Panc1 (cell line): ENCODE measurements at regions not wholly inside any gene's neighbourhood (a gene's known extent, or its start where the extent isn't known, plus 50 kb on each side); places are given as distances from the start of the nearest gene placed in this dataset.

ENCODE experiments used
- POLR2AphosphoS5 ChIP-seq: IDR thresholded peaks from 2 replicates; pipeline ENCODE4 v1.6.1; 2012; ENCODE audit warnings: mild to moderate bottlenecking, low read depth, low read length, moderate library complexity
- TCF7L2 ChIP-seq: IDR thresholded peaks from 2 replicates; pipeline ENCODE4 v1.6.1; 2011; ENCODE audit warnings: mild to moderate bottlenecking, low read depth, low read length, inconsistent platforms
- TF ChIP-seq, protein P1 (sequence below): fragments of 450-650 bp; IDR thresholded peaks from 2 replicates; pipeline ENCODE4 v1.5.1; 2017; ENCODE audit warnings: mild to moderate bottlenecking
- TF ChIP-seq, protein P2 (sequence below), 2 experiments: IDR thresholded peaks; 2 replicates each; pipeline ENCODE4 v1.6.1; 2011 to 2012; ENCODE audit warnings: low read depth in 2 of 2, control low read depth in 1 of 2, low read length in 1 of 2, mild to moderate bottlenecking in 1 of 2, moderate library complexity in 1 of 2; ENCODE audit not compliant: insufficient read depth in 1 of 2

DNA sequence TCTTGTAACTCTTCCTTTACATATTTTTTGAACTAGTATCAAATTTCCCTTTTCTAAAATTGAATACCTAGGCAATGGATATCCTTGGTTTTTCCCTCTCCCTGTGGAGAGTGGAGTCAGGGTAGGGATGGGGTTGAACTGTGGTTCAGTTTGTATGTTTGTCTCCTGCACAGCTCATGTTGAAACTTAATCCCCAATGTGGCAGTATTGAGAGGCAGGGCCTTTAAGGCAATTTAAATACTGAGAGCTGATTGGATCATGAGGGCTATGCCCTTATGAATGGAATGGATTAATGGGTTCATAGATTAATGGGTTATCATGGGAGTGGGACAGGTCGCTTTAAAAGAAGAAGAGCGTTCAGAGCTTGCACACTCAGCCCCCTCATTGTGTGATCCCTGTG is 127.2 kb upstream of the RGS6 start:
- TF ChIP-seq POLR2AphosphoS5 (no peak), TCF7L2 (no peak)
- TF ChIP-seq, protein P1, sequence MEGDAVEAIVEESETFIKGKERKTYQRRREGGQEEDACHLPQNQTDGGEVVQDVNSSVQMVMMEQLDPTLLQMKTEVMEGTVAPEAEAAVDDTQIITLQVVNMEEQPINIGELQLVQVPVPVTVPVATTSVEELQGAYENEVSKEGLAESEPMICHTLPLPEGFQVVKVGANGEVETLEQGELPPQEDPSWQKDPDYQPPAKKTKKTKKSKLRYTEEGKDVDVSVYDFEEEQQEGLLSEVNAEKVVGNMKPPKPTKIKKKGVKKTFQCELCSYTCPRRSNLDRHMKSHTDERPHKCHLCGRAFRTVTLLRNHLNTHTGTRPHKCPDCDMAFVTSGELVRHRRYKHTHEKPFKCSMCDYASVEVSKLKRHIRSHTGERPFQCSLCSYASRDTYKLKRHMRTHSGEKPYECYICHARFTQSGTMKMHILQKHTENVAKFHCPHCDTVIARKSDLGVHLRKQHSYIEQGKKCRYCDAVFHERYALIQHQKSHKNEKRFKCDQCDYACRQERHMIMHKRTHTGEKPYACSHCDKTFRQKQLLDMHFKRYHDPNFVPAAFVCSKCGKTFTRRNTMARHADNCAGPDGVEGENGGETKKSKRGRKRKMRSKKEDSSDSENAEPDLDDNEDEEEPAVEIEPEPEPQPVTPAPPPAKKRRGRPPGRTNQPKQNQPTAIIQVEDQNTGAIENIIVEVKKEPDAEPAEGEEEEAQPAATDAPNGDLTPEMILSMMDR, result no peak
- TF ChIP-seq, protein P2, sequence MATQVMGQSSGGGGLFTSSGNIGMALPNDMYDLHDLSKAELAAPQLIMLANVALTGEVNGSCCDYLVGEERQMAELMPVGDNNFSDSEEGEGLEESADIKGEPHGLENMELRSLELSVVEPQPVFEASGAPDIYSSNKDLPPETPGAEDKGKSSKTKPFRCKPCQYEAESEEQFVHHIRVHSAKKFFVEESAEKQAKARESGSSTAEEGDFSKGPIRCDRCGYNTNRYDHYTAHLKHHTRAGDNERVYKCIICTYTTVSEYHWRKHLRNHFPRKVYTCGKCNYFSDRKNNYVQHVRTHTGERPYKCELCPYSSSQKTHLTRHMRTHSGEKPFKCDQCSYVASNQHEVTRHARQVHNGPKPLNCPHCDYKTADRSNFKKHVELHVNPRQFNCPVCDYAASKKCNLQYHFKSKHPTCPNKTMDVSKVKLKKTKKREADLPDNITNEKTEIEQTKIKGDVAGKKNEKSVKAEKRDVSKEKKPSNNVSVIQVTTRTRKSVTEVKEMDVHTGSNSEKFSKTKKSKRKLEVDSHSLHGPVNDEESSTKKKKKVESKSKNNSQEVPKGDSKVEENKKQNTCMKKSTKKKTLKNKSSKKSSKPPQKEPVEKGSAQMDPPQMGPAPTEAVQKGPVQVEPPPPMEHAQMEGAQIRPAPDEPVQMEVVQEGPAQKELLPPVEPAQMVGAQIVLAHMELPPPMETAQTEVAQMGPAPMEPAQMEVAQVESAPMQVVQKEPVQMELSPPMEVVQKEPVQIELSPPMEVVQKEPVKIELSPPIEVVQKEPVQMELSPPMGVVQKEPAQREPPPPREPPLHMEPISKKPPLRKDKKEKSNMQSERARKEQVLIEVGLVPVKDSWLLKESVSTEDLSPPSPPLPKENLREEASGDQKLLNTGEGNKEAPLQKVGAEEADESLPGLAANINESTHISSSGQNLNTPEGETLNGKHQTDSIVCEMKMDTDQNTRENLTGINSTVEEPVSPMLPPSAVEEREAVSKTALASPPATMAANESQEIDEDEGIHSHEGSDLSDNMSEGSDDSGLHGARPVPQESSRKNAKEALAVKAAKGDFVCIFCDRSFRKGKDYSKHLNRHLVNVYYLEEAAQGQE (IDR thresholded peaks at IDR 0.05; ENCODE audit: insufficient read depth in 1 of 2, low read depth in 2 of 2, low read length in 1 of 2), result no peak
